Peyer's patch (tissue), 4 donors: ENCODE measurements at regions not wholly inside any gene's neighbourhood (a gene's known extent, or its start where the extent isn't known, plus 50 kb on each side); places are given as distances from the start of the nearest gene placed in this dataset.

Source experiments
- POLR2A ChIP-seq, 2 donors: fragments of 450-650 bp; IDR thresholded peaks; one replicate each; pipeline ENCODE4 v1.5.1; 2017; ENCODE audit warnings: antibody characterized with exemption in 2 of 2, mild to moderate bottlenecking in 2 of 2, moderate library complexity in 2 of 2
- TF ChIP-seq, protein P1 (sequence below), 6 experiments: fragments of 450-650 bp in 4 of 6; fragments of 200-600 bp in 2 of 6; sonication (generic) in 1 of 6; IDR thresholded peaks; one replicate each; pipeline ENCODE4 v1.5.1; 2017 to 2019; ENCODE audit warnings: antibody characterized with exemption in 6 of 6, mild to moderate bottlenecking in 3 of 6, moderate library complexity in 1 of 6

GRCh38 chr7:80370587-80370986, 141.3 kb downstream of the GNAT3 start:
- TF ChIP-seq POLR2A (IDR thresholded peaks at IDR 0.05) = no peak
- TF ChIP-seq, protein P1, sequence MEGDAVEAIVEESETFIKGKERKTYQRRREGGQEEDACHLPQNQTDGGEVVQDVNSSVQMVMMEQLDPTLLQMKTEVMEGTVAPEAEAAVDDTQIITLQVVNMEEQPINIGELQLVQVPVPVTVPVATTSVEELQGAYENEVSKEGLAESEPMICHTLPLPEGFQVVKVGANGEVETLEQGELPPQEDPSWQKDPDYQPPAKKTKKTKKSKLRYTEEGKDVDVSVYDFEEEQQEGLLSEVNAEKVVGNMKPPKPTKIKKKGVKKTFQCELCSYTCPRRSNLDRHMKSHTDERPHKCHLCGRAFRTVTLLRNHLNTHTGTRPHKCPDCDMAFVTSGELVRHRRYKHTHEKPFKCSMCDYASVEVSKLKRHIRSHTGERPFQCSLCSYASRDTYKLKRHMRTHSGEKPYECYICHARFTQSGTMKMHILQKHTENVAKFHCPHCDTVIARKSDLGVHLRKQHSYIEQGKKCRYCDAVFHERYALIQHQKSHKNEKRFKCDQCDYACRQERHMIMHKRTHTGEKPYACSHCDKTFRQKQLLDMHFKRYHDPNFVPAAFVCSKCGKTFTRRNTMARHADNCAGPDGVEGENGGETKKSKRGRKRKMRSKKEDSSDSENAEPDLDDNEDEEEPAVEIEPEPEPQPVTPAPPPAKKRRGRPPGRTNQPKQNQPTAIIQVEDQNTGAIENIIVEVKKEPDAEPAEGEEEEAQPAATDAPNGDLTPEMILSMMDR (IDR thresholded peaks at IDR 0.05) = no peak
